Lung (tissue), 11 donors: ENCODE measurements at regions not wholly inside any gene's neighbourhood (a gene's known extent, or its start where the extent isn't known, plus 50 kb on each side); places are given as distances from the start of the nearest gene placed in this dataset.

Experiments
- ATAC-seq: fragments of 200-7000 bp; cut with Tn5 transposase; one replicate; pipeline ENCODE4 v1.9.1; 2020; ENCODE audit warnings: moderate number of reproducible peaks; ENCODE audit not compliant: insufficient read depth, low FRiP score
- DNase-seq, 3 donors: peaks; one replicate each; pipeline ENCODE4 v3.0.0-alpha.2; 2013 to 2017
- H3K27ac ChIP-seq, 2 donors: one replicate each; pipeline ENCODE4 v1.5.1; 2013; ENCODE audit warnings: mild to moderate bottlenecking in 2 of 2, moderate library complexity in 2 of 2, control low read depth in 1 of 2, inconsistent platforms in 1 of 2, low read depth in 1 of 2, low read length in 1 of 2
- H3K27me3 ChIP-seq, 3 donors: one replicate each; pipeline ENCODE4 v1.5.1; 2013; ENCODE audit warnings: low read length in 2 of 3; ENCODE audit not compliant: control insufficient read depth in 3 of 3, insufficient read depth in 3 of 3
- H3K36me3 ChIP-seq, 4 donors: one replicate each; pipeline ENCODE4 v1.5.1; 2013; ENCODE audit warnings: low read length in 4 of 4, mild to moderate bottlenecking in 1 of 4, moderate library complexity in 1 of 4; ENCODE audit not compliant: control insufficient read depth in 4 of 4, insufficient read depth in 4 of 4
- H3K4me1 ChIP-seq, 5 donors: one replicate each; pipeline ENCODE4 v1.5.1; 2013; ENCODE audit warnings: low read length in 5 of 5, mild to moderate bottlenecking in 2 of 5, moderate library complexity in 1 of 5; ENCODE audit not compliant: control insufficient read depth in 5 of 5, insufficient read depth in 5 of 5
- H3K4me3 ChIP-seq: one replicate; pipeline ENCODE4 v1.5.1; 2013; ENCODE audit warnings: mild to moderate bottlenecking, control low read depth, moderate library complexity
- H3K9ac ChIP-seq, 2 donors: one replicate each; pipeline ENCODE4 v1.5.1; 2013; ENCODE audit warnings: low read length in 2 of 2, control low read depth in 1 of 2; ENCODE audit not compliant: insufficient read depth in 1 of 2
- H3K9me3 ChIP-seq, 4 donors: one replicate each; pipeline ENCODE4 v1.5.1; 2013; ENCODE audit warnings: low read length in 3 of 4, mild to moderate bottlenecking in 1 of 4, moderate library complexity in 1 of 4; ENCODE audit not compliant: control insufficient read depth in 4 of 4, insufficient read depth in 3 of 4
- WGBS, 2 donors: extraction: QIAGEN DNeasy Blood & Tissue Kit; methylation state at CpG; one replicate each; pipeline ENCODE4 v1.1.7; 2013; 5-methylcytosine and 5-hydroxymethylcytosine counted together
- TF ChIP-seq, protein P1 (sequence below): IDR thresholded peaks from 2 replicates; pipeline ENCODE4 v1.5.1; 2012; ENCODE audit warnings: mild to moderate bottlenecking; ENCODE audit errors: control extremely low read depth, extremely low read depth
- donor health status: control.
- donor health status: control.
- donor health status: Bipolar disorder and iron deficiency.
- donor health status: healthy.
- donor health status: DM: yes; HTN: yes; CAD: no.

DNA sequence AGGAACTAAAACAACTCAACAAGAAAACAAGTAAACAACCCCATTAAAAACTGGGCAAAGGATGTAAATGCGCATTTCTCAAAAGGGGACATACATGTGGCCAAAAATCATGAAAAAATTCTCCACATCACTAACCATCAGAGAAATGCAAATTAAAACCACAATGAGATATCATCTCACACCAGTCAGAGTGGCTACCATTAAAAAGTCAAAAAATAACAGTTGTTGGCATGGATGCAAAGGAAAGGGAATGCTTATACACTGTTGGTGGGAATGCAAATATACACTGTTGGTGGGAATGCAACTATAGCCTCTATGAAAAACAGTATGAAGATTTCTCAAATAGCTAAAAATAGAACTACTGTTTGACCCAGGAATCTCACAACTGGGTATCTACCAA, 60.0 kb upstream of the LANCL2 start:
- H3K9me3 ChIP-seq, result no peaks in the 10 kb centered on the region
- ATAC-seq, result no peak
- H3K27ac ChIP-seq, result no peak overlapping the region
- DNase-seq, result no peak
- WGBS, 2 donors, result 86 to 97% methylated on average over 1 of the region's 1 CpG
- no peaks in the 10 kb centered on the region for H3K36me3 ChIP-seq
- TF ChIP-seq, protein P1, sequence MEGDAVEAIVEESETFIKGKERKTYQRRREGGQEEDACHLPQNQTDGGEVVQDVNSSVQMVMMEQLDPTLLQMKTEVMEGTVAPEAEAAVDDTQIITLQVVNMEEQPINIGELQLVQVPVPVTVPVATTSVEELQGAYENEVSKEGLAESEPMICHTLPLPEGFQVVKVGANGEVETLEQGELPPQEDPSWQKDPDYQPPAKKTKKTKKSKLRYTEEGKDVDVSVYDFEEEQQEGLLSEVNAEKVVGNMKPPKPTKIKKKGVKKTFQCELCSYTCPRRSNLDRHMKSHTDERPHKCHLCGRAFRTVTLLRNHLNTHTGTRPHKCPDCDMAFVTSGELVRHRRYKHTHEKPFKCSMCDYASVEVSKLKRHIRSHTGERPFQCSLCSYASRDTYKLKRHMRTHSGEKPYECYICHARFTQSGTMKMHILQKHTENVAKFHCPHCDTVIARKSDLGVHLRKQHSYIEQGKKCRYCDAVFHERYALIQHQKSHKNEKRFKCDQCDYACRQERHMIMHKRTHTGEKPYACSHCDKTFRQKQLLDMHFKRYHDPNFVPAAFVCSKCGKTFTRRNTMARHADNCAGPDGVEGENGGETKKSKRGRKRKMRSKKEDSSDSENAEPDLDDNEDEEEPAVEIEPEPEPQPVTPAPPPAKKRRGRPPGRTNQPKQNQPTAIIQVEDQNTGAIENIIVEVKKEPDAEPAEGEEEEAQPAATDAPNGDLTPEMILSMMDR, result no peak
- H3K4me1 ChIP-seq, result no peaks in the 10 kb centered on the region
- H3K9ac ChIP-seq, result no peak overlapping the region
- H3K27me3 ChIP-seq, result no peaks in the 10 kb centered on the region
- no peak overlapping the region for H3K4me3 ChIP-seq

DNA sequence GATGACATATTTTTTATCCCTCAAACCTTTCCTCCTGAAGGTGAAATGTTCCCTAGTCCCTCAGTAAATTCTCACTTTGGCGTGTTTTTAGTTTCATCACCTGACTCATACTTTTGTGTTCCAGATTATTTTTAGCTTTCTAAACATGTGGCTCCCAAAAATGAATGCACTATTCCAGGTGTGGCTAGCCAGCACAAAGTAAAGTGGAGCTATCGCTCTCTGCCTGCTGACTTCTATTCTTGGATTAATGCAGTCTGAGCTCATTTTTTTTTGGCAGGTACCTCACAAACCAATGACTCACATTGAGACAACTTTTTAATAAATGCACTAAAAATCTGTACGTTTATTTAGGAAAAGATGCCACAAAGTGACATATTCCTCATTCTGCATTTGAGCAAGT, 58.8 kb upstream of the LANCL2 start:
- Histone ChIP-seq H3K9me3 (no peaks in the 10 kb centered on the region), H3K27me3 (no peaks in the 10 kb centered on the region), H3K4me1 (no peaks in the 10 kb centered on the region), H3K36me3 (no peaks in the 10 kb centered on the region), H3K9ac (no peak overlapping the region), H3K4me3 (no peak overlapping the region), H3K27ac (no peak overlapping the region)
- ATAC-seq (no peak), DNase-seq (no peak)
- WGBS, 2 donors, result 81 to 91% methylated on average over 3 of the region's 3 CpGs
- TF ChIP-seq, protein P1, result no peak

DNA sequence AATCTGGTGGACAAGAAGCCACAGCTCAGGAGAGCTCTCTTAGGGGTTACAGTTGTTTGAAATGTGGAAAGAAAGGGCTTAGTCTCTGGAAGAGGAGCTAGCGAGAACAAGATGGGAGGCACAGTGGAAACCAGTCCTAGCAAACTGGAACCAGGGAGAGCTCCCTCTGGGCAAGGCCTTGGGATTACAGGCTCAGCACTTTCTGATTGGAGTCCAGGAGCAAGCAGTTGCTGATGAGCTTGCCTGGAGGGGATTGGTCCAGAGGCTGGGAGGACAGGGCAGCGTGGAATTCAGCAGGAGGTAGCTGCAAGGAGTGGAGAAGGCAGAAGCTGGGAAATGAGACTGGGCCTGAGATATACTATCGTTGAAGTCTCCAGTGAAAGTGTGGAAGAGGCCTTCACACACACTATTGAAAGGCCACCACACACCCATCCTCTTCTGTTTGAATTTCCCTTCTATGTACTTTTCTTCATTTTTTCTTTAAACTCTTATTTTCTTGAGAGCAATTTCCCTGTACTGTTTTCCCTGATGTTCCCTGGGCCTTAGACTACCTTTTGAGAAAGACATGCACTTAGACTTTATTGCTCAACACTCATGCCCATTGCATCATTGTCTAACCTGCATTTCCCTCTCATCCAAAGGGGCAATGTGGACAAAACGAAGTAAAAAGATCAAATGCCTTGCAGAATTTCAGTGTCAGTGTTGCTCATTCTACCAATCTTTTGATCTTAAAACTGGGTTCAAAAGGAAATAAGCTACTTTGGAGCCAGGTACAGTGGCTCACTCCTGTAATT, 57.8 kb upstream of the LANCL2 start:
- no peak overlapping the region for H3K27ac ChIP-seq
- H3K4me1 ChIP-seq, result no peaks in the 10 kb centered on the region
- H3K4me3 ChIP-seq, result no peak overlapping the region
- no peaks in the 10 kb centered on the region for H3K9me3 ChIP-seq
- no peaks in the 10 kb centered on the region for H3K27me3 ChIP-seq
- ATAC-seq (no peak), DNase-seq (no peak)
- no peaks in the 10 kb centered on the region for H3K36me3 ChIP-seq
- no peak overlapping the region for H3K9ac ChIP-seq
- WGBS, 2 donors, result 77 to 80% methylated on average over 4 of the region's 4 CpGs
- TF ChIP-seq, protein P1, result no peak
